Dermis blood vessel endothelial cell (primary cell): ENCODE measurements at regions not wholly inside any gene's neighbourhood (a gene's known extent, or its start where the extent isn't known, plus 50 kb on each side); places are given as distances from the start of the nearest gene placed in this dataset.
"Not testable (repeated sequence)": the region's sequence is repeated elsewhere in the genome, so short reads cannot be mapped to it uniquely, and the experiment has no call there.

ENCODE experiments used
- DNase-seq: peaks from one replicate; pipeline ENCODE4 v3.0.0; 2010

- DNase-seq = no peak
Measured at GRCh38 chr2:7557376-7557775, 640.2 kb downstream of the RNF144A start.

GRCh38 chr2:7559791-7560190, 642.6 kb downstream of the RNF144A start:
- no peak for DNase-seq

- DNase-seq = no peak
Measured at GRCh38 chr2:7566382-7566881, 649.2 kb downstream of the RNF144A start.

- DNase-seq = not testable (repeated sequence)
Measured at GRCh38 chr2:7567116-7567515, 649.9 kb downstream of the RNF144A start.

- DNase-seq = no peak
Measured at GRCh38 chr2:7567646-7568045, 650.4 kb downstream of the RNF144A start.

GRCh38 chr2:7570247-7570646, 653.0 kb downstream of the RNF144A start:
- DNase-seq = no peak

GRCh38 chr2:7571701-7572100, 654.5 kb downstream of the RNF144A start:
- no peak for DNase-seq

- no peak for DNase-seq
Measured at GRCh38 chr2:7572450-7572849, 655.2 kb downstream of the RNF144A start.

- no peak for DNase-seq
Measured at GRCh38 chr2:7573166-7573825, 656.1 kb downstream of the RNF144A start.

- no peak for DNase-seq
Measured at GRCh38 chr2:7574385-7574784, 657.2 kb downstream of the RNF144A start.

GRCh38 chr2:7577769-7578168, 660.6 kb downstream of the RNF144A start:
- no peak for DNase-seq

GRCh38 chr2:7584017-7584416, 666.8 kb downstream of the RNF144A start:
- DNase-seq = no peak

GRCh38 chr2:7586898-7587297, 669.7 kb downstream of the RNF144A start:
- DNase-seq = no peak

- no peak for DNase-seq
Measured at GRCh38 chr2:7588295-7588694, 671.1 kb downstream of the RNF144A start.

GRCh38 chr2:7592618-7593140, 675.5 kb downstream of the RNF144A start:
- DNase-seq = no peak

GRCh38 chr2:7593360-7593759, 676.1 kb downstream of the RNF144A start:
- DNase-seq = no peak

- no peak for DNase-seq
Measured at GRCh38 chr2:7594211-7594610, 677.0 kb downstream of the RNF144A start.

GRCh38 chr2:7595206-7595605, 678.0 kb downstream of the RNF144A start:
- no peak for DNase-seq

GRCh38 chr2:7598402-7598801, 681.2 kb downstream of the RNF144A start:
- DNase-seq = no peak

- DNase-seq = no peak
Measured at GRCh38 chr2:7599462-7600258, 682.4 kb downstream of the RNF144A start.

- no peak for DNase-seq
Measured at GRCh38 chr2:7601990-7602389, 684.8 kb downstream of the RNF144A start.

- DNase-seq = no peak
Measured at GRCh38 chr2:7604456-7604855, 687.2 kb downstream of the RNF144A start.

- DNase-seq = no peak
Measured at GRCh38 chr2:7607441-7608173, 690.4 kb downstream of the RNF144A start.
